Femur (tissue), 1 donor: ENCODE measurements at regions not wholly inside any gene's neighbourhood (a gene's known extent, or its start where the extent isn't known, plus 50 kb on each side); places are given as distances from the start of the nearest gene placed in this dataset.
"Not testable (repeated sequence)": the region's sequence is repeated elsewhere in the genome, so short reads cannot be mapped to it uniquely, and the experiment has no call there.

Source experiments
- DNase-seq: peaks from one replicate; pipeline ENCODE4 v3.0.0-alpha.2; 2017

GRCh38 chr2:59858540-59858939 lies 694.9 kb downstream of the BCL11A start:
- no peak for DNase-seq

GRCh38 chr2:59857109-59857508 lies 696.3 kb downstream of the BCL11A start:
- DNase-seq = no peak

GRCh38 chr2:59856391-59856790 lies 697.1 kb downstream of the BCL11A start:
- DNase-seq = no peak

- DNase-seq = no peak
These were observed 700.4 kb downstream of the BCL11A start for GRCh38 chr2:59853032-59853431.

GRCh38 chr2:59851836-59852475 lies 701.5 kb downstream of the BCL11A start:
- DNase-seq = no peak

- no peak for DNase-seq
These were observed 702.9 kb downstream of the BCL11A start for GRCh38 chr2:59850554-59850953.

GRCh38 chr2:59833941-59834340 lies 719.5 kb downstream of the BCL11A start:
- DNase-seq = no peak

GRCh38 chr2:59830601-59831000 lies 722.9 kb downstream of the BCL11A start:
- no peak for DNase-seq

GRCh38 chr2:59827677-59828076 lies 725.8 kb downstream of the BCL11A start:
- no peak for DNase-seq

GRCh38 chr2:59826177-59826576 lies 727.3 kb downstream of the BCL11A start:
- DNase-seq = no peak

GRCh38 chr2:59824314-59824713 lies 729.1 kb downstream of the BCL11A start:
- no peak for DNase-seq

GRCh38 chr2:59816075-59816474 lies 737.4 kb downstream of the BCL11A start:
- DNase-seq = no peak

- not testable (repeated sequence) for DNase-seq
These were observed 743.2 kb downstream of the BCL11A start for GRCh38 chr2:59810283-59810682.

GRCh38 chr2:59806486-59806885 lies 747.0 kb downstream of the BCL11A start:
- DNase-seq = no peak

GRCh38 chr2:59804732-59805131 lies 748.7 kb downstream of the BCL11A start:
- no peak for DNase-seq

- no peak for DNase-seq
These were observed 749.9 kb downstream of the BCL11A start for GRCh38 chr2:59803586-59803985.

- DNase-seq = no peak
These were observed 754.7 kb downstream of the BCL11A start for GRCh38 chr2:59798687-59799232.

GRCh38 chr2:59791004-59791618 lies 762.3 kb downstream of the BCL11A start:
- DNase-seq = no peak

GRCh38 chr2:59790186-59791003 lies 763.1 kb downstream of the BCL11A start:
- no peak for DNase-seq

- DNase-seq = no peak
These were observed 763.9 kb downstream of the BCL11A start for GRCh38 chr2:59789523-59789922.

- DNase-seq = no peak
These were observed 766.4 kb downstream of the BCL11A start for GRCh38 chr2:59787095-59787494.

GRCh38 chr2:59786684-59787083 lies 766.8 kb downstream of the BCL11A start:
- no peak for DNase-seq

- no peak for DNase-seq
These were observed 773.9 kb downstream of the BCL11A start for GRCh38 chr2:59779571-59779970.

GRCh38 chr2:59777120-59777519 lies 776.3 kb downstream of the BCL11A start:
- no peak for DNase-seq
